HG02970 (cell line): ENCODE measurements at regions not wholly inside any gene's neighbourhood (a gene's known extent, or its start where the extent isn't known, plus 50 kb on each side); places are given as distances from the start of the nearest gene placed in this dataset.

Experiments
- ATAC-seq: cut with Tn5 transposase; IDR thresholded peaks from one replicate; pipeline ENCODE4 v1.9.1; 2021; ENCODE audit warnings: mild to moderate bottlenecking, moderate library complexity, moderate number of reproducible peaks; ENCODE audit not compliant: unreplicated experiment, low FRiP score

- ATAC-seq, result no peak
These were observed 194.3 kb downstream of the NSUN3 start for GRCh38 chr3:94256888-94257813.

GRCh38 chr3:94258851-94259250 lies 196.0 kb downstream of the NSUN3 start:
- ATAC-seq, result no peak

- no peak for ATAC-seq
These were observed 196.4 kb downstream of the NSUN3 start for GRCh38 chr3:94259291-94259690.

GRCh38 chr3:94269763-94270162 lies 206.9 kb downstream of the NSUN3 start:
- ATAC-seq, result no peak

GRCh38 chr3:94272016-94272415 lies 209.2 kb downstream of the NSUN3 start:
- ATAC-seq, result no peak

- ATAC-seq, result no peak
These were observed 218.1 kb downstream of the NSUN3 start for GRCh38 chr3:94280958-94281357.

- no peak for ATAC-seq
These were observed 223.0 kb downstream of the NSUN3 start for GRCh38 chr3:94285872-94286271.

- ATAC-seq, result no peak
These were observed 228.8 kb downstream of the NSUN3 start for GRCh38 chr3:94291686-94292085.

- ATAC-seq, result no peak
These were observed 229.3 kb downstream of the NSUN3 start for GRCh38 chr3:94292151-94292550.

- ATAC-seq, result no peak
These were observed 230.9 kb downstream of the NSUN3 start for GRCh38 chr3:94293793-94294195.

- no peak for ATAC-seq
These were observed 231.9 kb downstream of the NSUN3 start for GRCh38 chr3:94294806-94295205.

GRCh38 chr3:94299716-94300115 lies 236.9 kb downstream of the NSUN3 start:
- no peak for ATAC-seq

- no peak for ATAC-seq
These were observed 238.5 kb downstream of the NSUN3 start for GRCh38 chr3:94301366-94301765.

- ATAC-seq, result no peak
These were observed 240.4 kb downstream of the NSUN3 start for GRCh38 chr3:94303266-94303665.

GRCh38 chr3:94303897-94304296 lies 241.0 kb downstream of the NSUN3 start:
- ATAC-seq, result no peak

GRCh38 chr3:94304954-94305353 lies 242.1 kb downstream of the NSUN3 start:
- ATAC-seq, result no peak

- no peak for ATAC-seq
These were observed 243.2 kb downstream of the NSUN3 start for GRCh38 chr3:94305835-94306611.

GRCh38 chr3:94307588-94307987 lies 244.7 kb downstream of the NSUN3 start:
- ATAC-seq, result no peak

- ATAC-seq, result no peak
These were observed 245.9 kb downstream of the NSUN3 start for GRCh38 chr3:94308767-94309166.

GRCh38 chr3:94310341-94311135 lies 247.7 kb downstream of the NSUN3 start:
- ATAC-seq, result no peak

- no peak for ATAC-seq
These were observed 248.8 kb downstream of the NSUN3 start for GRCh38 chr3:94311651-94312050.
